Bronchial epithelial cell (primary cell): ENCODE measurements at regions not wholly inside any gene's neighbourhood (a gene's known extent, or its start where the extent isn't known, plus 50 kb on each side); places are given as distances from the start of the nearest gene placed in this dataset.

Source experiments
- DNase-seq: peaks from one replicate; pipeline ENCODE4 v3.0.0-alpha.2; 2010; ENCODE audit warnings: low read depth
- FAIRE-seq: peaks from 2 replicates; lab custom pipeline; 2011; peaks lifted over from hg19 to GRCh38; lab: Jason Lieb, UNC
- H3K27me3 ChIP-seq: 2 replicates; pipeline ENCODE4 v1.5.1; 2011; ENCODE audit warnings: low read length; ENCODE audit not compliant: control insufficient read depth, insufficient read depth
- H3K36me3 ChIP-seq: 2 replicates; pipeline ENCODE4 v1.5.1; 2011; ENCODE audit warnings: low read length; ENCODE audit not compliant: control insufficient read depth, insufficient read depth
- H3K4me3 ChIP-seq: 2 replicates; pipeline ENCODE4 v1.5.1; 2011; ENCODE audit warnings: mild to moderate bottlenecking, low read depth, low read length, control low read depth
- CTCF ChIP-seq: IDR thresholded peaks from 2 replicates; pipeline ENCODE4 v1.5.1; 2011; ENCODE audit warnings: mild to moderate bottlenecking, moderate library complexity, low read length, control low read depth, inconsistent platforms; ENCODE audit not compliant: insufficient read depth, severe bottlenecking

GRCh38 chr2:241935314-241935713, 65.8 kb downstream of the RTP5 start:
- DNase-seq = peak; percentile 8

GRCh38 chr2:241935774-241936173, 66.2 kb downstream of the RTP5 start:
- FAIRE-seq (no peak), DNase-seq (no peak)
- no peak overlapping the region for H3K4me3 ChIP-seq
- H3K27me3 ChIP-seq = no peaks in the 10 kb centered on the region
- no peaks in the 10 kb centered on the region for H3K36me3 ChIP-seq
- no peak for TF ChIP-seq CTCF

More at GRCh38 chr2:241935314-241935713, 65.8 kb downstream of the RTP5 start:
- no peak overlapping the region for H3K4me3 ChIP-seq
- no peaks in the 10 kb centered on the region for H3K36me3 ChIP-seq
- no peak for FAIRE-seq
- no peak for TF ChIP-seq CTCF
- no peaks in the 10 kb centered on the region for H3K27me3 ChIP-seq

- Histone ChIP-seq H3K27me3 (no peaks in the 10 kb centered on the region), H3K4me3 (no peak overlapping the region), H3K36me3 (no peaks in the 10 kb centered on the region)
- no peak for TF ChIP-seq CTCF
- DNase-seq = no peak
- FAIRE-seq = no peak
Measured at GRCh38 chr2:241936457-241937133, 67.1 kb downstream of the RTP5 start.

- no peaks in the 10 kb centered on the region for H3K27me3 ChIP-seq
- H3K36me3 ChIP-seq = no peaks in the 10 kb centered on the region
- TF ChIP-seq CTCF = no peak
- DNase-seq (no peak), FAIRE-seq (no peak)
- H3K4me3 ChIP-seq = no peak overlapping the region
Measured at GRCh38 chr2:241937297-241937696, 67.8 kb downstream of the RTP5 start.

- no peaks in the 10 kb centered on the region for H3K27me3 ChIP-seq
- no peak overlapping the region for H3K4me3 ChIP-seq
- FAIRE-seq = no peak
- no peak for DNase-seq
- H3K36me3 ChIP-seq = no peaks in the 10 kb centered on the region
- TF ChIP-seq CTCF = no peak
Measured at GRCh38 chr2:241939541-241939940, 70.0 kb downstream of the RTP5 start.

GRCh38 chr2:241940329-241940728, 70.8 kb downstream of the RTP5 start:
- no peaks in the 10 kb centered on the region for H3K36me3 ChIP-seq
- DNase-seq (no peak), FAIRE-seq (no peak)
- H3K4me3 ChIP-seq = no peak overlapping the region
- TF ChIP-seq CTCF = no peak
- no peaks in the 10 kb centered on the region for H3K27me3 ChIP-seq
